ENCODE measurements at regions not wholly inside any gene's neighbourhood (a gene's known extent, or its start where the extent isn't known, plus 50 kb on each side); places are given as distances from the start of the nearest gene placed in this dataset.
"Not testable (repeated sequence)": the region's sequence is repeated elsewhere in the genome, so short reads cannot be mapped to it uniquely, and the experiment has no call there.

DNA sequence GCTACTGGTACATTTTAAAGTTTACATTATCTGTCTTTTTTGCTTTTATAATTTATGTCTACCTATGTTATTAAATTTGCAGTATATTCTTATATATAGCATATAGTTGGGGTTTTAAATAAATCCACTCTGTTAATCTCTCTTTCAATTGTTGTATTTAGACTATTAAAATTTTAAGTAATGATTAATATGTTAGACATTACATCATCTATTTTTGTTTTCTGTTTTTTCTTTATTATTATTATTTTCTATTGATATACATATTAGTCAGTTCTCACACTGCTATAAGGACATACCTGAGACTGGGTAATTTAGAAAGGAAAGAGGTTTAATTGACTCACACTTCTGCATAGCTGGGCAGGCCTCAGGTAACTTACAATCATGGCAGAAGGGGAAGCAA, 1338.2 kb upstream of the GJE1 start:
- no peak for DNase-seq

- DNase-seq: no peak
Observed at GRCh38 chr6:140790109-140790508, 1342.6 kb upstream of the GJE1 start.

GRCh38 chr6:140789466-140789865, 1343.3 kb upstream of the GJE1 start:
- no peak for DNase-seq

- no peak for DNase-seq
Observed at GRCh38 chr6:140785926-140786325, 1346.8 kb upstream of the GJE1 start.

DNA sequence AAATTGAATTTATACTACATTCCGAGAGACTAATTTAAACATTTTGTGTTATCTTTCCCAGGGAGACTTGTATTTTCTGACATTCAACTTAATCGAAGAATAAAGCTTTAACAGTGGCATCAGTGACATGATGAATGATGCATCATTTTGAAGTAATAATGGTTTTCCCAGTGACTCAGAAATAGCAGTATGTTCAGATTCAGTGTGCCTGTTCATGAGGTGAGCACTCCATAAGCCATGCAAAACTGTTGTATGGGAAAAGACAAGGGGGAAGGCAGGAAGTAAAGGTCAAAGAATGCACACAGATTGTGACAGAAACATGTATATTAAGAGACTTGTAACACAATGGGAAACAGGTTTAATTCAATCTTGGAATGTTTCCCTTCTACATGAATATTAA, 1348.2 kb upstream of the GJE1 start:
- no peak for DNase-seq

- not testable (repeated sequence) for DNase-seq
Observed at GRCh38 chr6:140783504-140783903, 1349.2 kb upstream of the GJE1 start.

DNA sequence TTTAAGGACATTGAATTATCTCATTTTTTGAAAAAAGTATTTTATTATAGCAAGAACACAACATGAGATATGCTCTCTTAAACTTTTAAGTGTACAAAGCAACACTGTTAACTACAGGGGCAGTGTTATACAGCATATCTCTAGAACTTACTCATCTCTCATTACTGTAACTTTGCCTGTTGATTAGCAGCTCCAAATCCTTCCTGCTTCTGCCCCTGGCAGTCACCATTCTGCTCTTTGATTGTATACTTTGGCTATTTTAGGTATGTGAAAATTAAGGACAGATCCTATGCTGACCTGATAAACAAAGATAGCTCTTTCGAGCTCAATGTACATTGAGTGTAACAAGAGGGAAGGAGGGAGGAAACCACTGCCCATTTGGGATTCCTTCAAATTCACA, 1349.8 kb upstream of the GJE1 start:
- DNase-seq: no peak

- DNase-seq: no peak
Observed at GRCh38 chr6:140779991-140780596, 1352.6 kb upstream of the GJE1 start.

GRCh38 chr6:140779341-140779740, 1353.4 kb upstream of the GJE1 start:
- no peak for DNase-seq

DNA sequence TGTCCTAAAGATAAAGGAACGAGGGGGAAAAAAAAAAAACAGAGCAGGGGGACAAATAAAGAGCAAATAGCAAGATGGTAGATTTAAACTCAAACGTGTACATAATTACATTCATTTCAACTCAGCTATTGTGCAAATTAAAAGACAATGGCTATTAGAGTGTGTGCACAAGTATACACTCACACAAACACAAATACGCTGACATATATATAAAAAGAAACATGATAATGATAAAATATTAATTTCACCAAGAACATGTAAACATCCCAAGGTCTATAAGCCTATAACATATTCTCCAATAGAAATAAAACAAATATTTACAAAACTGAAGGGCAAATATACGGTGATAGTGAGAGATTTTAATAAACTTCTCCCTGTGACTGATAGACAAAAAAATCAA, 1354.9 kb upstream of the GJE1 start:
- DNase-seq: no peak

GRCh38 chr6:140775061-140775460, 1357.7 kb upstream of the GJE1 start:
- DNase-seq: peak; percentile 1

- peak; percentile 37 for DNase-seq
Observed at GRCh38 chr6:140774080-140774505, 1358.6 kb upstream of the GJE1 start.

DNA sequence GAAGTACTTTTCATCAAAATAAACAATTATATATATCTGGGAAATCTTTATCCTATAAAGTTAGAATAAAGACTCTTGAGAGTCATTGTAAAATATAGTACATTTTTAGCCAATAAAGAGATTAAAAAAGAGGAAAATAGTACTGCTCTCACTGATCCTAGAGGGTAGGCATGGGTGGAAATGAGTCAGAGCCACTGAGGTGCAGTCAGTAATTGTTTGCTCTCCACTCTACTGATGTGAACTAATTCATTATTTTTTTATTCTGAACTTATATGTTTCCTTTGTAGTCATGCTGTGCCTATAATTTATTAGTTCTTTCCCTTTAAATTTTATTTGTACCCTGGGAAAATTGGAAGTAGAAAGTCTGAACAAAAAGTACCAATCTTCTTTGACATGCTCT, 1359.4 kb upstream of the GJE1 start:
- DNase-seq: no peak

DNA sequence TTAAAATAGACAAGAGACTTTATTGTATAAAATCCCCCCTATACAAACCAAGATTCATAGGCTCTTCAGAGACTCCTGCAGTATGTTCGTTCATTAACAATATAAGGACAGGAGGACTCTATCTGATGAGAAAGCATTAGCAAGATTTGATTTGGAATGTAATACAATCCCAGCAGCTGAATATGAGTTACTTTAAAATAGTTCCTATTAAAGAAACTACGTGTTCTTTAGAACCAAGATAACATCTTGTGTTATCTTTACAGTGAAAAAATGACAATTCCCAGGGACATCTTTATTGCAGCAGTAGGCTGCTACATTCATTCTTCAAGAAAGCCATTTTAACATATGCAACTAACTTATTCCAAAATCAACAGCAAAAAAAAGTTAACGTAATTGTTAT, 1360.1 kb upstream of the GJE1 start:
- DNase-seq: no peak

DNA sequence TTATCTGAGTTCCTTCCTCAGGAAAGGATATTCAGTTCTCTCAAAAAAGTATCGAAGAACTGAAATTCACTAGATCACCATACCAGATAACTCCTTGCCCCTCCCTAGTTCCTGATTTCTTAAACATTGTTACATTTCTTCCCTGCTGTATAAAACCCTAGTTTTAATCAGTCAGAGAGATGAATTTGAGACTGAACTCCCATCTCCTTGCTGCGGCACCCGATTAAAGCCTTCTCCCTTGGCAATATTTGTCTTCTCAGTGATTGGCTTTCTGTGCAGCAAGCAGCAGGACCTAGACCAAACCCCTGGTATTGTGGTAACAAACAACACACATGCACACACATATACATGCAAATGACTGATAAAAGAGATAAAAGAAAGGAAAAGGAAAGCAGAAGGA, 1364.6 kb upstream of the GJE1 start:
- DNase-seq: no peak

DNA sequence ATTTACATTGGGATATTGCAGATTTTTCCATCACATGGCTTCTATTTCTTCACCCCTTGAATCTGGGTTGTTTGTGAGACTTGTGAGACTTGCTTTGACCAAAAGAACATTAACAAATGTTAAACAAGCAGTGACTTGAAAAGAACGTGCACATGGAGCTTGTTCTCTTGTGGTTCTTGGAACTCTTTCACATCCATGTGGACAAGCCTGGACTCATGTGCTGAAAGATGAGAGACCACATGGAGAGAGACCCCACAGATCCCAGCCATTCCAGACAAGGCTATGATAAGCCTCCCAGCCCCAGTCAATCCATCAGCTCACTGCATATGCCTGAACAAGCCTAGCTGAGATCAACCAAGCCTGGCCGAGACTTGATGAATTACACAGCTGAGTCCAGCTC, 1365.7 kb upstream of the GJE1 start:
- no peak for DNase-seq

DNA sequence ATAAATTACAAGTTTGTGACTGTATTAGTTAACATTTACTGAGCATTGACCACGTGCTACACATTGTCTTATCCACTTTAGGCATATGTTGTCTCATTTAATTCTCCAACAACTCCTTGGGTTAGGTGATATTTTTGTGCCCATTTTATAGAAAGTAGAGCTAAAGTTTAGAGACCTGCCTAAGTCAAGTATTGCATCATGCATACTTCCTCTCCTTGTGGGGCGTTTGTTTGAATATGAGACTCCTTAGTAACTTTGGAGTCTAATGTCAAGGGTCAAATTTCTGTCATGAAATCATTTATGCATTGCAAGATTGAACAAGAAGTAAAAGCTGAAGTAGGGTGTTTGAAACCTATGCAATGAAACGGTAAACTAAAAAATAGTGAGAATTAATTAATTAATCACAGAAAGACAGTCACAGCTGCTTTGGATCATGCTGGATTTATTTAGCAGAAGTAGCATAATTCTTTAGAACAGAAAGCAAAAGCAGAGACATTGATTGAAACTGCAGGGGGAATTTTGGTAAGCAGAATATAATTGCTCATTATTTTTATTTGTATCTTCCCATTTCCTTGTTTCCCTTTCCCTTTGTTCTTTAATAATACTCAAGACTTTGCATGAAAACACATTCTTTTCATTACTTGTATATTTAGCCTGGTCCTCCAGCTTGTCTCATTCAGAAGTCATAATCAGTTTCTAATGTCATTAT, 1374.4 kb upstream of the GJE1 start:
- DNase-seq: no peak

DNA sequence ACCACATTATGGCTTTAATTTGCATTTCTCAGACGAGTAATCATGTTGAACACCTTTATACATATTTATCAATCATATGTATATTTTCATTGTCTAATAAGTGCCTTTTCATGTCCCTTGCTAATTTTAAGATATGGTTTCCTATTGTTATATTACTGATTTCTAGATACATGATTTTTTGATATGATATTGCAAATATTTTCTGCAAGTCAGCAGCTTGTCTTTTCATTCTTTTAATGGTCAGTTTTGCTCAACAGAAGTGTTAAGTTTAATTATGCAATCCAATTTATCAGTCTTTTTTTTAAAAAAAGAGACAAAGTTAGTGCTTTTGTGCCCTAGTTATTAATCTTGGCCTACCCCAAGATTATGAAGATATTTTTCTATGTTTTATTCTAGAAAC, 1377.8 kb upstream of the CITED2 start:
- no peak for DNase-seq

DNA sequence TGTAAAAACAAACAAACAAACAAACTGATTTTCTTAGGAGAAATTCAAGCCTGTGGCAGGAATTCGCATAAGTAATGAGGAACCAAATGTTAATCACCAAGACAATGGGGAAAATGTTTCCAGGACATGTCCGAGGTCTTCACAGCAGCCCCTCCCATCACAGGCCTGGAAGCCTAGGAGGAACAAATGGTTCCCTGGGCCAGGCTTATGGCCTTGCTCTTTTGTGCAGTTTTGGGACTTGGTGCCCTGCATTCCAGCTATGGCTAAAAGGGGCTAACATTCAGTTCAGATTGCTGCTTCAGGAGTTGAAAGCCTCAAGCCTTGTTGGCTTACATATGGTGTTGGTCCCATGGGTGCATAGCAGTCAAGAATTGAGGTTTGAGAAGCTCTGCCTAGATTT, 1372.7 kb upstream of the CITED2 start:
- DNase-seq: no peak

DNA sequence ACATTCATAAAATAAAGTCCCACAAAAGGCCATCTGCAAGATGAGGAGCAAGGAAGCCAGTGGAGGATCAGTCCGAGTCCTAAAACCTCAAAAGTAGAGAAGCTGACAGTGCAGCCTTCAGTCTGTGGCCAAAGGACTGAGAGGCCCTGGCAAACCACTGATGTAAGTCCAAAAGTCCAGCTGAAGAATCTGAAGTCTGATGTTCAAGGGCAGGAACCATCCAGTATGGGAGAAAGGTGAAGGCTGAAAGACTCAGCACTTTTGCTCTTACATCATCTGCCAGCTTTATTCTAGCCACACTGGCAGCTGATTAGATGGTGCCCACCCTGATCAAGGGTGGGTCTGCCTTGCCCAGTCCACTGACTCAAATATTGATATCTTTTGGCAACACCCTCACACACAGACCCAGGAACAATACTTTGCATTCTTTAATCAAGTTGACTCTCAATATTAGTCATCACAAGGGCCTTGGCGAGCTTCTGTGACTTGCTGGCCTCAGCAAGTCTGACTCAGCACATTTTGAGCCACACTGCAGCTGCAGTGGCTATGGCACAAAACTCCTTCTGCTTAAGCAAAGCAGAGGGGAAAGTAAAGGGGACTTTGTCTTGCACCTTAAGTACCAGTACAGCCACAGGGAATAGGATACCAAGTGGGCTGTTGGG, 1370.3 kb upstream of the CITED2 start:
- DNase-seq: no peak

DNA sequence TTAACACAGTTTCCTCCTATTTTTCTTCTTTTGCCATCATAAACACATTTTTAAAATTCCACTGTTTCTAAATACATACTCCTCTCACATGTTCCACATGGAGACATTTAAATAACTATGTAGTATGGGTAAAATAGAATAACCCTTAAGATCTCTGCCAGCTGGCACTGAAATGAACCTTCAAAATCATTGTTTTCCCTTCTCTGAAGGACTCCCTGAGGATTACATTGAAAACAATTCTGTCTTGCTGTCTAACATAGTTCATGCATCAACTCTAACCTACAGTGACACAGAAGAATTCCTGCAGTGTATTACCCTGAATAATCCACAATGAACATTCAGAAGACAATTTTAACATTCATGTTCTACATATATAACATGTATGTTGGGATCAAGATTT, 1361.8 kb upstream of the CITED2 start:
- no peak for DNase-seq

- DNase-seq: no peak
Observed at GRCh38 chr6:140732991-140733390, 1358.5 kb upstream of the CITED2 start.

DNA sequence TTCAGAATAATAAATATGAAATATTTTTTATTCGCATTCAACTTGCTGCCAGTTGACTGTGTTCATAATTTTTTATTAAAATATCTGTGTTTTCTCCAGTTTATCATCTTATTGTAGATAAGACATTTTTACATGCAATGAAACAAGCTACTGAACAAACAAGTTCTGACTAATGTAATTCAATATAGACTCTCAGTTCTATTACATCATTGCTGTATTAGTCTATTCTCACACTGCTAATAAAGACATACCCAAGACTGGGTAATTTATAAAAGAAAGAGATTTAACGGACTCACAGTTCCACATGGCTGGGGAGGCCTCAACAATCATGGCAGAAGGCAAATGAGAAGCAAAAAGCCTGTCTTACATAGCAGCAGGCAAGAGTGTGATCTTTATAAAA, 1357.7 kb upstream of the CITED2 start:
- no peak for DNase-seq

- no peak for DNase-seq
Observed at GRCh38 chr6:140731741-140732140, 1357.3 kb upstream of the CITED2 start.

DNA sequence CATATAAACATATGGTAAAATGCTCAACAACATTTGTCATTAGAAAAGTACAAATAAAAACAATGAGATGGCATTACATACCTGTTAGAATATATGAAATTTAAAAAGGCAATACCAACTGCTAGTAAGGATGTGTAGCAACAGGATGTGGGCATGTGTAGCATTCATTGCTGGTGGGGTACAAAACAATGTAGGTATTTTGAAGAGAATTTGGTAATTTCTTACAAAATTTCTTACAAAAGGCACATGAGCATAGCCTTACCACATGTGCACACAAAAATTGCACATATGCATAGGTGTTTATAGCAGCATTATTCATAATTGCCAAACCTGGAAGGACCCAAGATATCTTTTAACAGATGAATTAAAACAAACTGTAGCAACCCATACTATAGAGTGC, 1355.1 kb upstream of the CITED2 start:
- no peak for DNase-seq

Measured in NCI-H510A treated with DMSO at 0.1 percent for 48 hours (cell line).